Inflammatory macrophage treated with lipopolysaccharide for 4 hours (primary cell): ENCODE measurements at regions not wholly inside any gene's neighbourhood (a gene's known extent, or its start where the extent isn't known, plus 50 kb on each side); places are given as distances from the start of the nearest gene placed in this dataset.

ENCODE experiments used
- DNase-seq: peaks from one replicate; pipeline ENCODE4 v3.0.0-alpha.2; 2020

- DNase-seq: no peak
These were observed 431.4 kb upstream of the TNP1 start for GRCh38 chr2:217291259-217291658.

GRCh38 chr2:217290467-217290866, 430.6 kb upstream of the TNP1 start:
- DNase-seq: no peak

GRCh38 chr2:217289907-217290280, 430.0 kb upstream of the TNP1 start:
- no peak for DNase-seq

- DNase-seq: no peak
These were observed 429.5 kb upstream of the TNP1 start for GRCh38 chr2:217289177-217289906.

GRCh38 chr2:217288472-217289063, 428.7 kb upstream of the TNP1 start:
- DNase-seq: no peak

GRCh38 chr2:217286833-217287232, 427.0 kb upstream of the TNP1 start:
- no peak for DNase-seq

- no peak for DNase-seq
These were observed 426.1 kb upstream of the TNP1 start for GRCh38 chr2:217285926-217286325.

GRCh38 chr2:217283460-217283859, 423.6 kb upstream of the TNP1 start:
- no peak for DNase-seq

GRCh38 chr2:217282531-217282930, 422.7 kb upstream of the TNP1 start:
- no peak for DNase-seq

GRCh38 chr2:217279556-217279955, 419.7 kb upstream of the TNP1 start:
- DNase-seq: no peak

- DNase-seq: no peak
These were observed 419.3 kb upstream of the TNP1 start for GRCh38 chr2:217279140-217279539.

GRCh38 chr2:217277646-217278398, 418.0 kb upstream of the TNP1 start:
- no peak for DNase-seq

- no peak for DNase-seq
These were observed 416.6 kb upstream of the TNP1 start for GRCh38 chr2:217276433-217276832.

- DNase-seq: no peak
These were observed 415.2 kb upstream of the TNP1 start for GRCh38 chr2:217275091-217275490.

- no peak for DNase-seq
These were observed 414.7 kb upstream of the TNP1 start for GRCh38 chr2:217274578-217274977.

GRCh38 chr2:217273851-217274250, 414.0 kb upstream of the TNP1 start:
- DNase-seq: no peak

GRCh38 chr2:217273162-217273561, 413.3 kb upstream of the TNP1 start:
- DNase-seq: no peak

- DNase-seq: no peak
These were observed 411.9 kb upstream of the TNP1 start for GRCh38 chr2:217271813-217272212.

GRCh38 chr2:217270485-217271121, 410.7 kb upstream of the TNP1 start:
- DNase-seq: no peak

- no peak for DNase-seq
These were observed 410.0 kb upstream of the TNP1 start for GRCh38 chr2:217269701-217270484.

GRCh38 chr2:217268978-217269377, 409.1 kb upstream of the TNP1 start:
- no peak for DNase-seq

- no peak for DNase-seq
These were observed 407.9 kb upstream of the TNP1 start for GRCh38 chr2:217267758-217268157.

GRCh38 chr2:217263756-217264155, 403.9 kb upstream of the TNP1 start:
- DNase-seq: no peak
